Superior temporal gyrus (tissue), 1 donor: ENCODE measurements at regions not wholly inside any gene's neighbourhood (a gene's known extent, or its start where the extent isn't known, plus 50 kb on each side); places are given as distances from the start of the nearest gene placed in this dataset.
"Not testable (repeated sequence)": the region's sequence is repeated elsewhere in the genome, so short reads cannot be mapped to it uniquely, and the experiment has no call there.

Source experiments
- DNase-seq: peaks from one replicate; pipeline ENCODE4 v3.0.0-alpha.2; 2016; ENCODE audit errors: extremely low spot score

GRCh38 chr14:106184771-106185170, 658.4 kb downstream of the TMEM121 start:
- DNase-seq: not testable (repeated sequence)

- not testable (repeated sequence) for DNase-seq
Observed at GRCh38 chr14:106185174-106185836, 658.9 kb downstream of the TMEM121 start.

GRCh38 chr14:106185837-106186233, 659.5 kb downstream of the TMEM121 start:
- DNase-seq: no peak

GRCh38 chr14:106187216-106187615, 660.8 kb downstream of the TMEM121 start:
- no peak for DNase-seq

- DNase-seq: not testable (repeated sequence)
Observed at GRCh38 chr14:106192701-106193100, 666.3 kb downstream of the TMEM121 start.

GRCh38 chr14:106196459-106196858, 670.1 kb downstream of the TMEM121 start:
- DNase-seq: not testable (repeated sequence)

GRCh38 chr14:106197264-106197663, 670.9 kb downstream of the TMEM121 start:
- not testable (repeated sequence) for DNase-seq

- DNase-seq: no peak
Observed at GRCh38 chr14:106199097-106199496, 672.7 kb downstream of the TMEM121 start.

- no peak for DNase-seq
Observed at GRCh38 chr14:106200541-106201315, 674.3 kb downstream of the TMEM121 start.

- no peak for DNase-seq
Observed at GRCh38 chr14:106201376-106201775, 675.0 kb downstream of the TMEM121 start.

GRCh38 chr14:106203438-106203837, 677.1 kb downstream of the TMEM121 start:
- DNase-seq: no peak

GRCh38 chr14:106204063-106204462, 677.7 kb downstream of the TMEM121 start:
- no peak for DNase-seq

- no peak for DNase-seq
Observed at GRCh38 chr14:106207316-106207715, 680.9 kb downstream of the TMEM121 start.

- DNase-seq: no peak
Observed at GRCh38 chr14:106208794-106209193, 682.4 kb downstream of the TMEM121 start.

GRCh38 chr14:106209755-106210154, 683.4 kb downstream of the TMEM121 start:
- DNase-seq: no peak

- no peak for DNase-seq
Observed at GRCh38 chr14:106210650-106211049, 684.3 kb downstream of the TMEM121 start.

- DNase-seq: no peak
Observed at GRCh38 chr14:106211334-106211900, 685.0 kb downstream of the TMEM121 start.

GRCh38 chr14:106215229-106215628, 688.8 kb downstream of the TMEM121 start:
- no peak for DNase-seq

GRCh38 chr14:106216679-106217078, 690.3 kb downstream of the TMEM121 start:
- no peak for DNase-seq

GRCh38 chr14:106218174-106218573, 691.8 kb downstream of the TMEM121 start:
- no peak for DNase-seq

- DNase-seq: no peak
Observed at GRCh38 chr14:106222311-106222710, 695.9 kb downstream of the TMEM121 start.

GRCh38 chr14:106222731-106223130, 696.3 kb downstream of the TMEM121 start:
- DNase-seq: no peak

GRCh38 chr14:106227793-106228192, 701.4 kb downstream of the TMEM121 start:
- no peak for DNase-seq
